Tibial nerve (tissue), 3 donors: ENCODE measurements at regions not wholly inside any gene's neighbourhood (a gene's known extent, or its start where the extent isn't known, plus 50 kb on each side); places are given as distances from the start of the nearest gene placed in this dataset.

ENCODE experiments used
- CTCF ChIP-seq, 5 experiments: fragments of 200-600 bp in 3 of 5; fragments of 450-650 bp in 2 of 5; sonication (generic) in 3 of 5; IDR thresholded peaks; one replicate each; pipeline ENCODE4 v1.5.1; 2016 to 2019; ENCODE audit warnings: antibody characterized with exemption in 5 of 5, mild to moderate bottlenecking in 3 of 5, moderate library complexity in 2 of 5
- POLR2A ChIP-seq, 2 donors: fragments of 450-650 bp; IDR thresholded peaks; one replicate each; pipeline ENCODE4 v1.6.1; 2017; ENCODE audit warnings: antibody characterized with exemption in 2 of 2, mild to moderate bottlenecking in 2 of 2, moderate library complexity in 2 of 2

- TF ChIP-seq CTCF (IDR thresholded peaks at IDR 0.05) (no peak), POLR2A (IDR thresholded peaks at IDR 0.05) (no peak)
Measured at GRCh38 chr2:125867908-125868307, 788.0 kb upstream of the GYPC start.
